HG02588 (cell line): ENCODE measurements at regions not wholly inside any gene's neighbourhood (a gene's known extent, or its start where the extent isn't known, plus 50 kb on each side); places are given as distances from the start of the nearest gene placed in this dataset.

Source experiments
- ATAC-seq: cut with Tn5 transposase; IDR thresholded peaks from one replicate; pipeline ENCODE4 v1.9.1; 2021; ENCODE audit warnings: mild to moderate bottlenecking, moderate library complexity; ENCODE audit not compliant: unreplicated experiment

- no peak for ATAC-seq
These were observed 283.7 kb downstream of the GPAT3 start for GRCh38 chr4:83819582-83819981.

GRCh38 chr4:83810428-83810827 lies 274.5 kb downstream of the GPAT3 start:
- ATAC-seq: no peak

- ATAC-seq: no peak
These were observed 273.7 kb downstream of the GPAT3 start for GRCh38 chr4:83809581-83809980.

- no peak for ATAC-seq
These were observed 257.6 kb downstream of the GPAT3 start for GRCh38 chr4:83793481-83793880.

- no peak for ATAC-seq
These were observed 250.0 kb downstream of the GPAT3 start for GRCh38 chr4:83785891-83786290.

- no peak for ATAC-seq
These were observed 247.3 kb downstream of the GPAT3 start for GRCh38 chr4:83783215-83783614.

- ATAC-seq: no peak
These were observed 246.7 kb downstream of the GPAT3 start for GRCh38 chr4:83782591-83782990.

- ATAC-seq: no peak
These were observed 245.5 kb downstream of the GPAT3 start for GRCh38 chr4:83781434-83781833.

GRCh38 chr4:83780053-83780733 lies 244.3 kb downstream of the GPAT3 start:
- ATAC-seq: no peak

- ATAC-seq: no peak
These were observed 243.5 kb downstream of the GPAT3 start for GRCh38 chr4:83779103-83780052.

- no peak for ATAC-seq
These were observed 236.8 kb downstream of the GPAT3 start for GRCh38 chr4:83772685-83773084.

- peak; percentile 53 for ATAC-seq
These were observed 235.3 kb downstream of the GPAT3 start for GRCh38 chr4:83771113-83771705.

GRCh38 chr4:83768146-83768545 lies 232.2 kb downstream of the GPAT3 start:
- ATAC-seq: no peak

GRCh38 chr4:83767067-83767466 lies 231.2 kb downstream of the GPAT3 start:
- no peak for ATAC-seq

- ATAC-seq: no peak
These were observed 223.7 kb downstream of the GPAT3 start for GRCh38 chr4:83759611-83760010.

- no peak for ATAC-seq
These were observed 222.4 kb downstream of the GPAT3 start for GRCh38 chr4:83758285-83758684.

- no peak for ATAC-seq
These were observed 221.3 kb downstream of the GPAT3 start for GRCh38 chr4:83757121-83757621.

GRCh38 chr4:83753260-83753659 lies 217.4 kb downstream of the GPAT3 start:
- no peak for ATAC-seq

GRCh38 chr4:83751336-83751949 lies 215.5 kb downstream of the GPAT3 start:
- ATAC-seq: no peak

GRCh38 chr4:83748711-83749110 lies 212.8 kb downstream of the GPAT3 start:
- ATAC-seq: no peak

GRCh38 chr4:83738895-83739294 lies 203.0 kb downstream of the GPAT3 start:
- no peak for ATAC-seq
